NCI-H2107 treated with DMSO at 0.1 percent for 48 hours (cell line): ENCODE measurements at regions not wholly inside any gene's neighbourhood (a gene's known extent, or its start where the extent isn't known, plus 50 kb on each side); places are given as distances from the start of the nearest gene placed in this dataset.
"Not testable (repeated sequence)": the region's sequence is repeated elsewhere in the genome, so short reads cannot be mapped to it uniquely, and the experiment has no call there.

Source experiments
- DNase-seq: peaks from one replicate; lab custom pipeline; 2025; ENCODE audit not compliant: unreplicated experiment; lab: John Stamatoyannopoulos, UW

DNA sequence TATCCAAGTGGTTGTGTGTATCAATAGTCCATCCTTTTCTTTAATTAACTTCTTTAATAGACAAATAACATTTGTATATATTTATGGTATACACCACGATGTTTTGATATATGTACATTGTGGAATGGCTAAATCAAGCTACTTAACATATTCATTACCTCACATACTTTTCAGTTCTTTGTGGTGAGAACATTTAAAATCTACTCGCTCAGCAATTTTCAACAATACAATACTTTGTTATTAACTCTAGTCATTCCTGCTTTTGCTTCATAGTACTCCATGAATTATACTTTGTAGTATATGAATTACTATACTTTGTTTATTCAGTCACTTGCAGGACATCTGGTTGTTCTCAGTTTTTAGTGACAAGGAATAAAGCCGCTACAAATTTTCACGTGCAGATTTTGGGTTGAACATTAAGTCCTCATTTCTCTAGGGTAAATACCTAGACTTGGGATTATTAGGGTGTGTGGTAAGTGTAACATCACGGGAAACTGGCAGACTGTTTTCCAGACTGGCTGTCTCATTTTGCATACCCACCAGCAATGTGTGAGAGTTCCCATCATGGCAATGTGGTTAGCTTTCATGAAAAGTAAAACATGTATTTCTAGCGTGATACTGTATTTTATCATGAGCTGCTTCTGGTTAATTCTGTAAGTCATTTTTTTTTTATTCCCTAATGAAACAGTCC is 354.4 kb upstream of the WWC1 start:
- DNase-seq: no peak

DNA sequence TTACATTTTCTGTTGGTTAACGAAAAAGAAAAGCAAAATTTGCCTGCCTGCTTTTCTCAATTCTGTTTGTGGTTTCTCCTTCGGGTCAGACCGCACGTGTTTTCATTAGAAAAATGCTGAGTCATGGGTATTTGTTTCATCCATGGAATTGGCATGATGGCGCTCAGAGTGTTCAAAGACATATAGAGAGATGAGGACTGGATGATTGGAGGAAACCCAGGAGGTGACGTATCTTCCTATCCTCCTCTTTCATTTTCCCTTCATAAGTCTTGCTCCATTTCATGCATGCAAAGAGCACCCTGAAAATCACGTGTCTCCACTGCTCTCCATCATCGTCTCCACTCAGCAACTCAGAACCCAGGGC is 353.8 kb upstream of the WWC1 start:
- DNase-seq: no peak

- DNase-seq: no peak
Measured at GRCh38 chr5:167939686-167940085, 351.8 kb upstream of the WWC1 start.

DNA sequence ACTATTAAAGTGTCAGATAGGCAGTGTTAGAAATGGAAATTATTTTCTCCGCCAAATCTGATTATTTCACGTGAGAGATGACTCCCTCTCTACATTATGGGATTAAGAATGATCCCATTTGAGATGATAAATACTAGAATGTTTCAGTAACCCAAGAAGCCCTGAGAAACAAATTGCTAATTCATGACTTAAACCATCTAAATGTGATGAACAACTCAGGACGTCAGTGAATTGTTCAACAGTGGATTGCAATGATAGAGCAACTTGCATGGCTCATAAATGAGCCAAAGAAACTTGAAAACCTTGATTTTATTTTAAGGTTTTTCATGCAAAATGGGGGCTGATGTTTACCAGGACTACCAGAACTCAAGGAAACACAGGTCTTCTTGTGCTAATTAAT is 350.5 kb upstream of the WWC1 start:
- DNase-seq: no peak

DNA sequence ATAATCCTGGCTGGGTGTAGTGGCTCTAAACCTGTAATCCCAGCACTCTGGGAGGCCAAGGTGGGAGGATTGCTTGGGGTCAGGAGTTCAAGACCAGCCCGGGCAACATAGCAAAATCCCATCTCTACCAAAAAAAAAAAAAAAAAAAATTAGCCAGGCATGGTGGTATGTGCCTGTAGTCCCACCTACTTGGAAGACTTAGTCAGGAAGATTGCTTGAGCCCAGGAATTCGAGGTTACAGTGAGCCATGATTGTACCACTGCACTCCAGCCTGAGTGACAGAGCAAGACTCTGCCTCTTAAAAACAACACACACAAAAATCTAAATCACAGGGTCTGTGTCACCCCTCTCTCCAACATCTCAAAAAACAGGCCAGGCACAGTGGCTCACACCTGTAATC is 349.9 kb upstream of the WWC1 start:
- DNase-seq: not testable (repeated sequence)

DNA sequence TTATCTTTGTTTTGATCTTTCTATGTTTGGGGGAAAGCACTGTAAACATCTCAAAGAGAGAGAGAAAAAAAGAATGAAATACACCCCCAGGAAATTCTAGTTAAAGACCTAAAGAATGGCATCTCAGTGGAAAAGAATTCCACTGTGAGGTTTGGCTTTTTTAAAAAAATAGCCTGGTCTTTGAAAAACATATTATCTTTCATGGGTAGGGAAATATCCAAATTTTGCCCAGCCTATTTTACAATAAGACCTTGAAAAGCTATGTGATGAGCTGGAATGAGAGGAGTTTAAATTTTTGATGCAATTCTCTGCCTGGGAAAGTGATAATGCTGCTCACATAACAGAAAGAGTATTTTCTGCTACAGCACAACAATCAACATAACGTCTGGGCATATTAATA is 348.1 kb upstream of the WWC1 start:
- no peak for DNase-seq

DNA sequence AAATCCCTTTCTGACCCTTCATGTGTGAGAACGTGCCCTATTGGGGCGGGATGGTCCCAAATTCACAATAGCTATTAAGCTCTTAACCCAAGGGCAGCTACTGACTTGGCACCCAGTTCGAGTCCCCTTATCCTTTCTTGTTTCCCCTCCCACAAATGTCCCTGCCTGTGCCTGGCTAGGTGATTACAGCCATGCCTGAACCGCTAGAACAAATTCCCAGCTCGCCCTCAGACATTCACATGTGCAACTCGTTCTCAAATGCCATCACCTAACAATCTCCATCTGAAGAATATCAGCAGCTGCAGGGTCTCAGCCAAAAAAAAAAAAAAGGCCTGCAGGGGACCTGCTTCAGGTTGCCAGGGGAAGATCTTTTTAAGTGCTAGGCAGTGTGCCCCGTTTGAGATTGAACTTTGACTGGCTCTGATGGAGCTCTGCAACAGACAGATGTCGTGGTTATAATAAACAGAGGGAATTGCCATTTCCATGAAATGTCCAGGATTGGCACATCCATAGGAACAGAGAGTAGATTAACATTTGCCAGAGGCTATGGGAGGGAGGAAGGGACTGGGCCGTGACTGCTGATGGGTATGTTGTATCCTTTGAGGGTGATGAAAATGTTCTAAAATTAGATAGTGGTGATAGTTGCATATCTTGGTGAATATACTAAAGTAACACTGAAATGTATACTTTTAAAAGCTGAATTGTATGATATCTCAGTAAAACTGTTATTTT is 347.2 kb upstream of the WWC1 start:
- DNase-seq: no peak

- no peak for DNase-seq
Measured at GRCh38 chr5:167945542-167946384, 345.7 kb upstream of the WWC1 start.

DNA sequence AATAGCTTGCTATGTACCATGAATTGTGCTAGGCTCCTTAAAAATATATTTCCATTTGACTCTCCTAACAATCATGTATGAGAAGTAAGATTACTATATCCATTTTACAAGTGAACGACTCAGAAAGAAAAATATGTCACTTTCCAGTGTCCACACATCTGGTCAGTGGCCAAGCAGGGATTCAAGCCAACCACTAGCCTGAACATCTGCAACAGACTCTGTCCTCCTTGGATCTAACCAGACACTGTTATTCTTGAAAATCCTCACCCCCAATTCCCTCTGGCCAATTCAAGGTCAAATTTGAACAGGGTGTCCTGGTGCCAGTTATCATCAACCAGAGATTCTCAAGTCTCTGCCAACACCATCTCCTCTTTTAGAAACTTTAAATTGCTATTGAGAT is 344.1 kb upstream of the WWC1 start:
- DNase-seq: no peak

GRCh38 chr5:167948251-167948650 is 343.2 kb upstream of the WWC1 start:
- DNase-seq: no peak

DNA sequence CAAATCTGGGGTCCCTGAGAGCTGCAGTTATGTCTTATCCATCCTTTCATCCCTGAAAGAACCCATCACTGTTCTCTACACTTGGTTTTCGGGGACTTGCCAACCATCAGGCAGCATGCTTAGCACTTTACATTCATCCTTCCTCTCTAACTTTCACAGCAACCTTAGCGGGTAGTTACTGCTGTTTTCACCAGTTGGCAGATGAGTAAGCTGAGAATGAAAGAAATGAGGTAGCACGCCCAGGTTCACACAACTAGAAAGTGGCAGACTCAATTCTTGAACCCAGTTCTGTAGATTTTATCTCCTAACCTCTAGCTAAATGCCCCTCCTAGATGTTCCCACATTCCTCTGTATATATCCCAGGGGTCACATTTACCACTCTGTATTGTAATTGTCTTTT is 342.0 kb upstream of the WWC1 start:
- no peak for DNase-seq

- no peak for DNase-seq
Measured at GRCh38 chr5:167950126-167950721, 341.2 kb upstream of the WWC1 start.

DNA sequence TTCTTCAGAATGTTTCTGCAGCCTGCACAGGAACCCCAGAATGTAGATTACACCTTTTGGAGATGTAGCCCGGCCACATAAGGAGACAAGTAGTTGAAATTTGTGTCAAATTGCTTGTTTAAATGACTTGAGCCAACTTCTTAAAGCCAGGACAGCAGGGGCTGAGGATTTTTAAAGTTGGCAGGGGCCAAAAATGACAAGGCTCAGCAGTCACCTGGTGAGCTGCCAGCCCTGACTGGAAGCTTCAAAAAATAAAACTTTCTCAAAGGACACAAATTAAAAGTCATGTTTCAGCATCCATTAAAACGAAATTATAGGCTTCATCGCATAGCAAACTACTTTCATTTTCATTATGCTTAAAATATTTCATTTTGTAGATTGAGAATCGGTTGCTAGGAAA is 340.3 kb upstream of the WWC1 start:
- DNase-seq: no peak

- DNase-seq: no peak
Measured at GRCh38 chr5:167952278-167952995, 339.0 kb upstream of the WWC1 start.

DNA sequence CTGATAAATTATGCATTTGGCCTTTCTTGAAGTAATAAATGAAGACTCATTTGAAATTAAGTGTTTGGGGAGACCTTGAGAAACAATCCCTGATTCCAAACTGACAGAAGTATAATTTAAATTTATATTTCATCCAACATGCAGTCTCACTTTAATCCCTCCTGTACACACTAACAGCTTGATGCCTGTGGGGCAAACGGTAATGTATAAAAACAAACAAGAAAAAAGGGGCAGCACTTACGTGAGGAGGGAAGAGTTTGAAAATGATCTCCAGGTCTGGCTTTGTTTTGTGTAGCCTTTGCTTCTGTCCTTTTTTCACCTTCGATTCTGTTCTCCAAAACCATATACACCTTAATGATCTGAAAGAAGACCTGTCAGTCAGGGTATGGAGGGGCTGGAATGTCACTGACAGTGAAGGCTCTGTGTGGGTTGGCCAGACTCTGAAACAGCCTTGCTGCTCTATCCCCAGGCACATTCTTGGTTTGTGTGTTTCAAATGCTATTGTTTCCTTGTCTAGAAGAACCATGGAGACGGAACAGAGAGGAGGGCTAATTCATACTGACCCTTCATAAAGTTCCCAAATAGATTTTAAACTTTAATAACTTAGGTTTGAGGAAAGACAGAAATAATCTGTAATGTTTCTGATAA is 338.2 kb upstream of the WWC1 start:
- DNase-seq: no peak

DNA sequence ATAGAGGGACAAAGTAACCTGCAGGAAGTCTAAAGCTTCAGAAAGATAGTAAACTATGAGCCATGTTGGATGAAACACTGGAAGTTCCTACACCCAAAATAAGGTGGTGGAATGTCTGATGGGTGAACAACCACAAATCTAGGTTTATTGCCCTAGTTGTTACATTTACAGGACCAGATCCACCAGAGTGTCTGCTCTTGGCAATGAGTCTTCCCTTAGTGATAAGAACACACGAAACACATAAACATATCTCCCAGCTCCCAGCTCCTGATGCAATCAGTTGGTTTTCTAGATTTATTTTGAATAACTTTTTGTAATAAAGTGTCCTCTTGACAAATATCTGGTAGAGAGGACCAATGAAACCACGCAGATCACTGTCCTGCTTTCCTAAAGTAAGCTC is 329.7 kb upstream of the WWC1 start:
- DNase-seq: no peak

DNA sequence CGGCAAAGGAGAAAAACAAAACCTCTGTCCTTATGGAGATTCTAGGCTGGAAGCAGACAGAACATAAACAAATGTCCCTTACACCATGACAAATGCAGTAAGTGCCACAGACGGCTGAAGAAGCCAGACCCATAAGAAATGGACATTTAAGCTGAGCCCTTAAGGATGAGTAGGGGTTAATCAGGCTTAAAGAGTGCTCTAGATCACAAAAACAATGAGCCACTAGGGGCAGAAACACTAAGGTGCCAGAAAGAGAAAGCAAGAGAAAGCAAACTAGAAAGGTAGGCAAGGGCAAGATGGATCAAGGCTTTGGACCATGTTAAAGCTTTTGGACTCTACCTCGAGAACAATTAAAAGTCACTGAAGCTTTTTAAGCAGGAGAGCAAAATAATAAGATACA is 326.9 kb upstream of the WWC1 start:
- no peak for DNase-seq

- no peak for DNase-seq
Measured at GRCh38 chr5:167965710-167966109, 325.7 kb upstream of the WWC1 start.

GRCh38 chr5:167966979-167967378 is 324.5 kb upstream of the WWC1 start:
- DNase-seq: no peak

- no peak for DNase-seq
Measured at GRCh38 chr5:167967494-167968177, 323.8 kb upstream of the WWC1 start.
